Pancreas (tissue), 10 donors: ENCODE measurements at regions not wholly inside any gene's neighbourhood (a gene's known extent, or its start where the extent isn't known, plus 50 kb on each side); places are given as distances from the start of the nearest gene placed in this dataset.

Source experiments
- ATAC-seq, 4 donors: fragments of 200-7000 bp; cut with Tn5 transposase; one replicate each; pipeline versions ENCODE4 v1.8.0 to v1.9.1; 2020; ENCODE audit warnings: mild to moderate bottlenecking in 4 of 4, moderate library complexity in 4 of 4
- DNase-seq, 6 donors: peaks; one replicate each; pipeline ENCODE4 v3.0.0-alpha.2; 2020
- FAIRE-seq: peaks from 2 replicates; lab custom pipeline; 2012; peaks lifted over from hg19 to GRCh38; lab: Jason Lieb, UNC
- H3K27ac ChIP-seq, 4 donors: fragments of 200-600 bp; sonication (generic); 1 replicate in 3 of 4; 2 replicates in 1 of 4; pipeline versions ENCODE4 v1.5.0 to v1.8.0; 2020
- H3K27me3 ChIP-seq, 4 donors: fragments of 200-600 bp; one replicate each; pipeline ENCODE4 v1.8.0; 2021
- H3K36me3 ChIP-seq, 3 donors: fragments of 200-600 bp; sonication (generic) in 1 of 3; one replicate each; pipeline versions ENCODE4 v1.5.0 to v1.8.0; 2020 to 2021
- H3K4me1 ChIP-seq, 3 donors: fragments of 200-600 bp; one replicate each; pipeline ENCODE4 v1.8.0; 2021
- H3K4me3 ChIP-seq, 4 donors: fragments of 200-600 bp; sonication (generic) in 2 of 4; one replicate each; pipeline versions ENCODE4 v1.5.0 to v1.8.0; 2020 to 2021
- H3K9me3 ChIP-seq, 4 donors: fragments of 200-600 bp; one replicate each; pipeline ENCODE4 v1.8.0; 2021
- WGBS, 2 donors: extraction: QIAGEN DNeasy Blood & Tissue Kit; methylation state at CpG; one replicate each; pipeline ENCODE4 v1.1.7; 2013; 5-methylcytosine and 5-hydroxymethylcytosine counted together
- intact Hi-C, 3 donors: fragments of 100-400 bp; cut with DNase I; formaldehyde crosslinking; loops; one replicate each; pipeline versions ENCODE4 v1.11.1 to v1.14.2; 2022
- TF ChIP-seq, protein P1 (sequence below), 4 donors: fragments of 200-600 bp; sonication (generic) in 3 of 4; IDR thresholded peaks; one replicate each; pipeline versions ENCODE4 v1.5.0 to v1.8.0; 2021; ENCODE audit warnings: antibody characterized with exemption in 4 of 4
- donor health status: healthy with polysubstance abuse.
- donor health status: DM: no; HTN: no; CAD: no; lungs with moderate emphysema.
- donor health status: DM: no; HTN: no; CAD: no.
- donor health status: control.
- donor health status: control.
- donor health status: Bipolar disorder and iron deficiency.
- donor health status: DM: yes; HTN: yes; CAD: no.
- donor health status: DM: no; HTN: no; CAD: no.
- donor health status: DM: no; HTN: no; CAD: no.
- donor health status: DM: yes; HTN: yes; CAD: no.

DNA sequence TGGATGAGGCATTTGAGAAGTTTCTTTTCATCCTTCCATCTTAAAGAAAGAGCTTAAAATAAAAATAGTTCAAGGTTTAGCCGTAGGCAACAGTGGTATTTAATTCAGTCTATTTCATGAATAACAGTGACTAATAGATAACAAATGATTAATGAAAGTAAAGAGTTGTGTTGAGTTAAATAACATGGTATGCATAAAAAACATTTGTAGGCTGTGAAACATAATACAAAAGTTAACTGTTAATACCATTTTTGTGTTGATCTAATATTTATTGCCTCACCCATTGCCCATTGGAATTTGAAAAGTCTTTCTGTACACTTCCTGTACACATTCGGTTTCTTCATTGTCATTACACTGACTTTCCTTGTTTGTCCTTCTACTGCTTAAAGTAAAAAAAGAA lies 108.6 kb upstream of the PDE3A start:
- WGBS, 2 donors, result 50 to 66% methylated on average over 2 of the region's 2 CpGs
- no peak for DNase-seq
- no peaks in the 10 kb centered on the region for H3K4me1 ChIP-seq
- FAIRE-seq, result no peak
- no peaks in the 10 kb centered on the region for H3K9me3 ChIP-seq
- no peak overlapping the region for H3K4me3 ChIP-seq
- TF ChIP-seq, protein P1, sequence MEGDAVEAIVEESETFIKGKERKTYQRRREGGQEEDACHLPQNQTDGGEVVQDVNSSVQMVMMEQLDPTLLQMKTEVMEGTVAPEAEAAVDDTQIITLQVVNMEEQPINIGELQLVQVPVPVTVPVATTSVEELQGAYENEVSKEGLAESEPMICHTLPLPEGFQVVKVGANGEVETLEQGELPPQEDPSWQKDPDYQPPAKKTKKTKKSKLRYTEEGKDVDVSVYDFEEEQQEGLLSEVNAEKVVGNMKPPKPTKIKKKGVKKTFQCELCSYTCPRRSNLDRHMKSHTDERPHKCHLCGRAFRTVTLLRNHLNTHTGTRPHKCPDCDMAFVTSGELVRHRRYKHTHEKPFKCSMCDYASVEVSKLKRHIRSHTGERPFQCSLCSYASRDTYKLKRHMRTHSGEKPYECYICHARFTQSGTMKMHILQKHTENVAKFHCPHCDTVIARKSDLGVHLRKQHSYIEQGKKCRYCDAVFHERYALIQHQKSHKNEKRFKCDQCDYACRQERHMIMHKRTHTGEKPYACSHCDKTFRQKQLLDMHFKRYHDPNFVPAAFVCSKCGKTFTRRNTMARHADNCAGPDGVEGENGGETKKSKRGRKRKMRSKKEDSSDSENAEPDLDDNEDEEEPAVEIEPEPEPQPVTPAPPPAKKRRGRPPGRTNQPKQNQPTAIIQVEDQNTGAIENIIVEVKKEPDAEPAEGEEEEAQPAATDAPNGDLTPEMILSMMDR (IDR thresholded peaks at IDR 0.05), result no peak
- H3K27me3 ChIP-seq, result no peaks in the 10 kb centered on the region
- intact Hi-C loops, result no loop called here
- H3K27ac ChIP-seq, result no peak overlapping the region
- ATAC-seq, result no peak
- no peaks in the 10 kb centered on the region for H3K36me3 ChIP-seq

DNA sequence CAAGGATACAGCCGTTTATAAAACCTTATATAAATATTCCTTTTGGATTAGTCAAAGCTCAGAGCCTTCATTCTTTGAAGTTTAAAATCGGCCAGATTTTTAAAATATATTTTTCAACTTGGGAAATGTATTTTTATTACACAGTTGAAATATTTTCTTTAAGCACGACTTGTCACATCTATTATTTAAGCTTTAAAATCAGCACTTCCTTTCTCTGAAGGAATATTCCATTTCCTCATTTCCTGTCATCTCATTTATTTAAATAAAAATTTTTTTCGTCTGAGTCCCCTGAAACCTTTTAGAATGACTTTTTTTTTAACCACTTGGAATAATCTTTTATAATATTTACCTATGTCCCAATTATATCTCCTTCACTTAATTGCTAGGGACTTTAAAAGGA lies 107.5 kb upstream of the PDE3A start:
- DNase-seq, result no peak
- Histone ChIP-seq H3K36me3 (no peaks in the 10 kb centered on the region), H3K4me1 (no peaks in the 10 kb centered on the region), H3K27ac (no peak overlapping the region), H3K27me3 (no peaks in the 10 kb centered on the region), H3K4me3 (no peak overlapping the region), H3K9me3 (no peaks in the 10 kb centered on the region)
- no peak for ATAC-seq
- FAIRE-seq, result no peak
- intact Hi-C loops, result no loop called here
- TF ChIP-seq, protein P1 (IDR thresholded peaks at IDR 0.05), result no peak
- WGBS, 2 donors, result 58 to 72% methylated on average over 4 of the region's 4 CpGs

DNA sequence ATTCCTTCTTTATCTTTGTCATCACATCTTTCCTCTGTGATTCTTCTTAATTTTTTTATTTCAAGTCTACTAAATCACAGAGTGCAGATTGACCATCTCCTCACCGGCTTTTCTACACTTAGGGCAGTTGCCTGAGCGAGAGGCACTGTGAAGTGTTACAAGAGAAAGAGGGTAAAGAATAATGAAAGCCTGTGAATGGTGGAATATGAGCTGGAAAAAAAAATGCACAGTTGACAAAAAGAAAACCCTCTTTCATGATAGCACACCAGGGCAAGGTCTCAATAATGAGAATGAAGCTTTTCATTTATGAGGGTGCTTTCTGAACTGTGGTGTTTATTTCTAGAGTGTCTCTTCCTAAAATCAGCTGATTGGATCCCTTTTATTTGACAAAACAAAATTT lies 106.2 kb upstream of the PDE3A start:
- Histone ChIP-seq H3K4me1 (no peaks in the 10 kb centered on the region), H3K27ac (no peak overlapping the region), H3K4me3 (no peak overlapping the region), H3K9me3 (no peaks in the 10 kb centered on the region), H3K27me3 (no peaks in the 10 kb centered on the region), H3K36me3 (no peaks in the 10 kb centered on the region)
- DNase-seq, result no peak
- no peak for ATAC-seq
- FAIRE-seq, result no peak
- TF ChIP-seq, protein P1 (IDR thresholded peaks at IDR 0.05), result no peak
- WGBS, 2 donors, result 86 to 96% methylated on average over 2 of the region's 2 CpGs
- intact Hi-C loops, result no loop called here

DNA sequence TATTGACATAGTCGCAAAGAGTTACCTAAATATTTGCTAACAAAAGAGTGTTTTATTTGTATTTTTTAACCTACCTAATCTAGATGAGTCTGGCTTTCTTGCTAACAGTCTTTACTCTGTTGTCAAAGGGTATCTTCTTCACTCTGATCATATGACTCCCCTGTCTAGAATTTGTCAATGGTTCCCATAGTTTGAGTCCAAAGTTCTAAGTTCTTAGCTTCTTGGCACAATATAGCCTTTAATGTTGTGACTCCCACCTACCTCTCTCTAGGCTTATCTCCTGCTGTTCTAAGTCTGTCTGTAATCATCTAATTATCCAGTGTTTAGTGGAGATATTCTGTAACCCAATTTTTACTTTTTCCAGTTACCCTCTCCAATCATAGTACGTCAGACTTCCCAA lies 104.3 kb upstream of the PDE3A start:
- no peak for ATAC-seq
- no peak overlapping the region for H3K4me3 ChIP-seq
- H3K4me1 ChIP-seq, result no peaks in the 10 kb centered on the region
- H3K36me3 ChIP-seq, result no peaks in the 10 kb centered on the region
- no peak for FAIRE-seq
- 83 to 95% methylated on average over 2 of the region's 2 CpGs for WGBS, 2 donors
- no peaks in the 10 kb centered on the region for H3K9me3 ChIP-seq
- no peak for DNase-seq
- no peaks in the 10 kb centered on the region for H3K27me3 ChIP-seq
- TF ChIP-seq, protein P1 (IDR thresholded peaks at IDR 0.05), result no peak
- no peak overlapping the region for H3K27ac ChIP-seq
- intact Hi-C loops, result no loop called here

DNA sequence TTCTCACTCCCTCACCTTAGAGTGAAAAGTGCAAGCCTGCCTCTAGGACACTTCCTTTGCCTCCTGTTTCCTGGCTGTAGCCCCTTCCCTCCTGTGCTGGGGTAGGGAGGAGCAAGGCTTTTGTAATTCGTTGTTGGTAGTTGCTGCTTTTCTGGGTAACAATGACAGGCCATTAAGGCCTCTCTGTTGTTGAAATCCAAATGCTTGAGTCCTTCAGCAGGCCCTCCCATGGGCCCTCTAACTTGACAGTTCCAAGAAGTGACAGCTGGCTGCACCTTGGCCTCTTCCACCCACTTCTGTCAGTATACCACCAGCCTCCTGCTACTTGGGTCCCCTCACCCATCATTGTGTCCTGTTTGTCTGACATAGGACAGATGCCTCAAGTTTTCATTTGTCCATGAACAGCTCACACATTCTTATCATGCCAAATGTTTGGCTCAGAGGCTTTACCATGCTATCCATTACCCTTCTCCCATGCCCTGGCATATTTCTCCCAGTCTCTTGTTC lies 103.7 kb upstream of the PDE3A start:
- FAIRE-seq, result no peak
- Histone ChIP-seq H3K27me3 (no peaks in the 10 kb centered on the region), H3K36me3 (no peaks in the 10 kb centered on the region), H3K9me3 (no peaks in the 10 kb centered on the region), H3K4me1 (no peaks in the 10 kb centered on the region), H3K27ac (no peak overlapping the region), H3K4me3 (no peak overlapping the region)
- DNase-seq, result no peak
- WGBS, 2 donors, result 41 to 62% methylated on average over 1 of the region's 1 CpG
- intact Hi-C loops, result no loop called here
- ATAC-seq, result no peak
- TF ChIP-seq, protein P1 (IDR thresholded peaks at IDR 0.05), result no peak
